ENCODE measurements at regions not wholly inside any gene's neighbourhood (a gene's known extent, or its start where the extent isn't known, plus 50 kb on each side); places are given as distances from the start of the nearest gene placed in this dataset.

DNA sequence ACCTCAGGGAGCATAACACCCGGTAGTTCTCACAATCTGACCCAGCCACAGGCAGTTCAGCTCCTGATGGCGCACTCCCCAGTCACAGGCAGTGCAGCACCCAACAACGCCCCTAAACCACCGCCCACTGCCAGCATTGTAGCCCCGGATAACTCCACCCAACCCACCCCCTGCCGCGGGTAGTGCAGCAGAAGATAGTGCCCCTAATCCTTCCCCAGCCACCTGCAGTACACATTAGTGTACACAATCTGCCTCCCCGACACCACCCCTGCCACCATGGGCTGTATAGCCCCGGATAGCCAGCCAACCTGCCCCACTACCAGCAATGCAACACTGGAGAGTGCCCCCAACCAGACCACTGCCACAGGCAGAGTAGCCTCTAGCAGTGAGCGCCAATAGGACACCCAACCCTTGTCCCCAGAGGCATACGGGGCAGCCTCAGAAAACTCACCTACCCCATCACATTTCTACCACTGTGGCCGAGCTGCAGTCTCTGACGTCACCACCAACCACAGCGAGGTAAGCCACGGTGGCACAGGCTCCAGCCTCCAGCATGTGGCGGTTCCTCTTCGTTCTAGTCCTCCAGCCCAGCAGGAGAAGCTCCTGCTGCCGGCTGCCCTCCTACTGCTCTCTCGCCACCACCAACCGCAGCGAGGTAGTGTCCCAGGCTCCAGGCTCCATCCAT is 877.3 kb downstream of the KCNJ18 start:
- no peaks in the 10 kb centered on the region for H3K27me3 ChIP-seq (replicated peaks; ENCODE audit: insufficient read depth, low read depth, low read length, poor library complexity)
- ChIA-PET CTCF (no interaction called here), POLR2A (ENCODE audit: low non-redundant PET) (no interaction called here)
- no peak overlapping the region for H3K4me3 ChIP-seq (ENCODE audit: low read depth, low read length, poor library complexity, severe bottlenecking)
- no peaks in the 10 kb centered on the region for H3K36me3 ChIP-seq (ENCODE audit: insufficient read depth, low read length, poor library complexity, severe bottlenecking)
- TF ChIP-seq, protein P1, sequence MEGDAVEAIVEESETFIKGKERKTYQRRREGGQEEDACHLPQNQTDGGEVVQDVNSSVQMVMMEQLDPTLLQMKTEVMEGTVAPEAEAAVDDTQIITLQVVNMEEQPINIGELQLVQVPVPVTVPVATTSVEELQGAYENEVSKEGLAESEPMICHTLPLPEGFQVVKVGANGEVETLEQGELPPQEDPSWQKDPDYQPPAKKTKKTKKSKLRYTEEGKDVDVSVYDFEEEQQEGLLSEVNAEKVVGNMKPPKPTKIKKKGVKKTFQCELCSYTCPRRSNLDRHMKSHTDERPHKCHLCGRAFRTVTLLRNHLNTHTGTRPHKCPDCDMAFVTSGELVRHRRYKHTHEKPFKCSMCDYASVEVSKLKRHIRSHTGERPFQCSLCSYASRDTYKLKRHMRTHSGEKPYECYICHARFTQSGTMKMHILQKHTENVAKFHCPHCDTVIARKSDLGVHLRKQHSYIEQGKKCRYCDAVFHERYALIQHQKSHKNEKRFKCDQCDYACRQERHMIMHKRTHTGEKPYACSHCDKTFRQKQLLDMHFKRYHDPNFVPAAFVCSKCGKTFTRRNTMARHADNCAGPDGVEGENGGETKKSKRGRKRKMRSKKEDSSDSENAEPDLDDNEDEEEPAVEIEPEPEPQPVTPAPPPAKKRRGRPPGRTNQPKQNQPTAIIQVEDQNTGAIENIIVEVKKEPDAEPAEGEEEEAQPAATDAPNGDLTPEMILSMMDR (conservative IDR thresholded peaks at IDR 0.05; ENCODE audit: low read depth, low read length), result no peak
- TF ChIP-seq EZH2 (IDR thresholded peaks at IDR 0.05; ENCODE audit: borderline replicate concordance, low read depth, low read length, poor library complexity, severe bottlenecking), result no peak
- H3K9me3 ChIP-seq (ENCODE audit: low read depth, low read length, poor library complexity, severe bottlenecking), result peaks cover 7% of the 10 kb centered on the region
- no peak overlapping the region for H3K27ac ChIP-seq (ENCODE audit: low read depth, low read length, poor library complexity, severe bottlenecking)
- no TSS peak for BruUV-seq (replicated peaks)
- intact Hi-C loops (cut with micrococcal nuclease; ENCODE audit: unreplicated experiment), result no loop called here
- no peaks in the 10 kb centered on the region for H3K4me1 ChIP-seq (ENCODE audit: insufficient read depth, low read length, poor library complexity, severe bottlenecking)
- no peak for DNase-seq (ENCODE audit: low spot score)

DNA sequence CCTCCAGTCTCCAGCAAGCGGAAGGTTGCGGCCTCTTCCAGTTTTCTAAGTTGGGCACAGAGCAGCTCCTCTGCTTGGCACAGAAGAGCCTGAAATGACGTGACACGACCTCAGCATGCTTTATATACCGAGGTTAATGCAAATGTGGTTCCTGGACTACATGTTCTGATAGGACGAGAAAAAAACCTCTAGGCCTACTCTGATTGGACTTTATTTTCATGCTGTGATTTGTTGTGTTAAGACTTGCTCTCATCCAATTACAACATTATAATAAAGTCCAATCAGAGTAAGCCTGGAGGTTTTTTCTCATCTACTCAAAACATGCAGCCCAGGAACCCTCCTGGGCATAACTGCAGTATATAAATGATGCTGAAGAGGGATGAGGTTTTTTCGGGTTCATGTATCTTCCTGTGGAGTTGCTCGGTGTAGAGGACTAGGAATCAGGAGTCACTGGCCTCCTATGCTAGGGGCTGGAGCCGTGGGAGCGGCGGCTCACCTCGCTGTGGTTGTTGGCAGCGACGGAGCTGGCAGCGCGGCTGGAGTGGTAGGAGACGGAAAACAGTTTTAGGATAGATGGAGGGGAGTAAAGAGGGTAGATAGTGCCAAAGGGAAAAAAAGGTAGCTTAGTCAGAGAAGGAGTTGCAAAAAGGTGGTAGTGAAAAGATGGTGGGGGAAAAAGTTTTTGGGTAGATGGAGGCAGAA is 878.0 kb downstream of the KCNJ18 start:
- TF ChIP-seq, protein P1 (conservative IDR thresholded peaks at IDR 0.05; ENCODE audit: low read depth, low read length), result no peak
- no peak for TF ChIP-seq EZH2 (IDR thresholded peaks at IDR 0.05; ENCODE audit: borderline replicate concordance, low read depth, low read length, poor library complexity, severe bottlenecking)
- CTCF ChIA-PET, result no interaction called here
- H3K27me3 ChIP-seq (replicated peaks; ENCODE audit: insufficient read depth, low read depth, low read length, poor library complexity), result no peaks in the 10 kb centered on the region
- H3K36me3 ChIP-seq (ENCODE audit: insufficient read depth, low read length, poor library complexity, severe bottlenecking), result no peaks in the 10 kb centered on the region
- H3K4me3 ChIP-seq (ENCODE audit: low read depth, low read length, poor library complexity, severe bottlenecking), result no peak overlapping the region
- intact Hi-C loops (cut with micrococcal nuclease; ENCODE audit: unreplicated experiment), result no loop called here
- no peaks in the 10 kb centered on the region for H3K4me1 ChIP-seq (ENCODE audit: insufficient read depth, low read length, poor library complexity, severe bottlenecking)
- H3K9me3 ChIP-seq (ENCODE audit: low read depth, low read length, poor library complexity, severe bottlenecking), result peaks cover 7% of the 10 kb centered on the region
- H3K27ac ChIP-seq (ENCODE audit: low read depth, low read length, poor library complexity, severe bottlenecking), result no peak overlapping the region
- POLR2A ChIA-PET (ENCODE audit: low non-redundant PET), result no interaction called here
- no peak for DNase-seq (ENCODE audit: low spot score)
- BruUV-seq (replicated peaks), result no TSS peak

DNA sequence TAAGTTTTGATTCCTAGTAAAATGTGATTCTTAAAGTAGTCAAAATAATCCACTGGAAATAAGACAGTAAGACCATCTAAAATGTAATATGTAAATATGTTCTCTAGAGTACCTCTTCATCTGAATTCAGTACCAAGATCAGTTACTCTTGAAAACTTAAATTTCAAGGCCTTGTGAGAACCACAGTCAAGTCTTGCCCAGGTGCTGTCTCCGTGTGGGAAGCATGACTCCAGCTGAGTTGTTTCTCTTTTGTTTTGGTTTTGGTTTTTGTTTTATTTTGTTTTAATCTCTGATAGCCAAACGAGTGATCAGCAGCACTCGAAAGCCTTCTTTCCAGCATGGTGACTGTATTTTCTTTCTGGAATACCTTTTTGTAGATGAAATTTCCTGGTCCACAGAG is 907.0 kb downstream of the KCNJ18 start:
- H3K4me1 ChIP-seq (ENCODE audit: insufficient read depth, low read length, poor library complexity, severe bottlenecking), result no peaks in the 10 kb centered on the region
- no TSS peak for BruUV-seq (replicated peaks)
- H3K9me3 ChIP-seq (ENCODE audit: low read depth, low read length, poor library complexity, severe bottlenecking), result no peaks in the 10 kb centered on the region
- H3K4me3 ChIP-seq (ENCODE audit: low read depth, low read length, poor library complexity, severe bottlenecking), result no peak overlapping the region
- DNase-seq (ENCODE audit: low spot score), result no peak
- TF ChIP-seq EZH2 (IDR thresholded peaks at IDR 0.05; ENCODE audit: borderline replicate concordance, low read depth, low read length, poor library complexity, severe bottlenecking), result no peak
- TF ChIP-seq, protein P1 (conservative IDR thresholded peaks at IDR 0.05; ENCODE audit: low read depth, low read length), result no peak
- no peak overlapping the region for H3K27ac ChIP-seq (ENCODE audit: low read depth, low read length, poor library complexity, severe bottlenecking)
- CTCF ChIA-PET, result no interaction called here
- POLR2A ChIA-PET (ENCODE audit: low non-redundant PET), result no interaction called here
- no peaks in the 10 kb centered on the region for H3K27me3 ChIP-seq (replicated peaks; ENCODE audit: insufficient read depth, low read depth, low read length, poor library complexity)
- no peaks in the 10 kb centered on the region for H3K36me3 ChIP-seq (ENCODE audit: insufficient read depth, low read length, poor library complexity, severe bottlenecking)
- intact Hi-C loops (cut with micrococcal nuclease; ENCODE audit: unreplicated experiment), result no loop called here

Measured in A673 (cell line).